SK-N-SH (cell line): ENCODE measurements at regions not wholly inside any gene's neighbourhood (a gene's known extent, or its start where the extent isn't known, plus 50 kb on each side); places are given as distances from the start of the nearest gene placed in this dataset.

Experiments
- CHD2 ChIP-seq: fragments of 150-350 bp; IDR thresholded peaks from 2 replicates; pipeline ENCODE4 v1.6.1; 2018; ENCODE audit warnings: low read length; ENCODE audit not compliant: partially characterized antibody
- EP300 ChIP-seq, 2 experiments: IDR thresholded peaks; 2 replicates each; pipeline versions ENCODE4 v1.4.0 to v1.6.1; 2012; ENCODE audit warnings: borderline replicate concordance in 1 of 2, low read depth in 1 of 2, low read length in 1 of 2
- FOXM1 ChIP-seq: IDR thresholded peaks from 2 replicates; pipeline ENCODE4 v1.4.0; 2012; ENCODE audit warnings: low read depth, mild to moderate bottlenecking
- JUND ChIP-seq: IDR thresholded peaks from 2 replicates; pipeline ENCODE4 v1.4.0; 2012
- POLR2AphosphoS5 ChIP-seq: IDR thresholded peaks from 2 replicates; pipeline ENCODE4 v1.6.1; 2012; ENCODE audit warnings: low read depth, low read length
- RCOR1 ChIP-seq: fragments of 150-350 bp; IDR thresholded peaks from 2 replicates; pipeline ENCODE4 v1.6.1; 2017; ENCODE audit warnings: antibody characterized with exemption, low read length
- RFX5 ChIP-seq: IDR thresholded peaks from 2 replicates; pipeline ENCODE4 v1.6.1; 2012; ENCODE audit warnings: mild to moderate bottlenecking, improper control_type of control experiment, low read length
- TEAD4 ChIP-seq: IDR thresholded peaks from 2 replicates; pipeline ENCODE4 v1.4.0; 2012; ENCODE audit warnings: mild to moderate bottlenecking, borderline replicate concordance; ENCODE audit not compliant: insufficient read depth
- TF ChIP-seq, protein P1 (sequence below): fragments of 200-600 bp; sonication (generic); IDR thresholded peaks from 2 replicates; pipeline ENCODE4 v1.6.1; 2017; ENCODE audit warnings: antibody characterized with exemption, mild to moderate bottlenecking, moderate library complexity
- TF ChIP-seq, protein P2 (sequence below): fragments of 150-350 bp; IDR thresholded peaks from 2 replicates; pipeline ENCODE4 v1.6.1; 2016; ENCODE audit warnings: mild to moderate bottlenecking, low read depth, low read length
- TF ChIP-seq, protein P3 (sequence below): IDR thresholded peaks from 2 replicates; pipeline ENCODE4 v1.4.0; 2012; ENCODE audit warnings: low read depth, borderline replicate concordance

- no peak for TF ChIP-seq POLR2AphosphoS5
- TF ChIP-seq TEAD4 = no peak
- no peak for TF ChIP-seq FOXM1
- no peak for TF ChIP-seq EP300 (IDR thresholded peaks at IDR 0.05; ENCODE audit: borderline replicate concordance in 1 of 2, low read depth in 1 of 2, low read length in 1 of 2)
- TF ChIP-seq, protein P1, sequence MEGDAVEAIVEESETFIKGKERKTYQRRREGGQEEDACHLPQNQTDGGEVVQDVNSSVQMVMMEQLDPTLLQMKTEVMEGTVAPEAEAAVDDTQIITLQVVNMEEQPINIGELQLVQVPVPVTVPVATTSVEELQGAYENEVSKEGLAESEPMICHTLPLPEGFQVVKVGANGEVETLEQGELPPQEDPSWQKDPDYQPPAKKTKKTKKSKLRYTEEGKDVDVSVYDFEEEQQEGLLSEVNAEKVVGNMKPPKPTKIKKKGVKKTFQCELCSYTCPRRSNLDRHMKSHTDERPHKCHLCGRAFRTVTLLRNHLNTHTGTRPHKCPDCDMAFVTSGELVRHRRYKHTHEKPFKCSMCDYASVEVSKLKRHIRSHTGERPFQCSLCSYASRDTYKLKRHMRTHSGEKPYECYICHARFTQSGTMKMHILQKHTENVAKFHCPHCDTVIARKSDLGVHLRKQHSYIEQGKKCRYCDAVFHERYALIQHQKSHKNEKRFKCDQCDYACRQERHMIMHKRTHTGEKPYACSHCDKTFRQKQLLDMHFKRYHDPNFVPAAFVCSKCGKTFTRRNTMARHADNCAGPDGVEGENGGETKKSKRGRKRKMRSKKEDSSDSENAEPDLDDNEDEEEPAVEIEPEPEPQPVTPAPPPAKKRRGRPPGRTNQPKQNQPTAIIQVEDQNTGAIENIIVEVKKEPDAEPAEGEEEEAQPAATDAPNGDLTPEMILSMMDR = no peak
- TF ChIP-seq RCOR1 = no peak
- TF ChIP-seq, protein P2, sequence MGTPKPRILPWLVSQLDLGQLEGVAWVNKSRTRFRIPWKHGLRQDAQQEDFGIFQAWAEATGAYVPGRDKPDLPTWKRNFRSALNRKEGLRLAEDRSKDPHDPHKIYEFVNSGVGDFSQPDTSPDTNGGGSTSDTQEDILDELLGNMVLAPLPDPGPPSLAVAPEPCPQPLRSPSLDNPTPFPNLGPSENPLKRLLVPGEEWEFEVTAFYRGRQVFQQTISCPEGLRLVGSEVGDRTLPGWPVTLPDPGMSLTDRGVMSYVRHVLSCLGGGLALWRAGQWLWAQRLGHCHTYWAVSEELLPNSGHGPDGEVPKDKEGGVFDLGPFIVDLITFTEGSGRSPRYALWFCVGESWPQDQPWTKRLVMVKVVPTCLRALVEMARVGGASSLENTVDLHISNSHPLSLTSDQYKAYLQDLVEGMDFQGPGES = no peak
- TF ChIP-seq JUND = no peak
- TF ChIP-seq, protein P3, sequence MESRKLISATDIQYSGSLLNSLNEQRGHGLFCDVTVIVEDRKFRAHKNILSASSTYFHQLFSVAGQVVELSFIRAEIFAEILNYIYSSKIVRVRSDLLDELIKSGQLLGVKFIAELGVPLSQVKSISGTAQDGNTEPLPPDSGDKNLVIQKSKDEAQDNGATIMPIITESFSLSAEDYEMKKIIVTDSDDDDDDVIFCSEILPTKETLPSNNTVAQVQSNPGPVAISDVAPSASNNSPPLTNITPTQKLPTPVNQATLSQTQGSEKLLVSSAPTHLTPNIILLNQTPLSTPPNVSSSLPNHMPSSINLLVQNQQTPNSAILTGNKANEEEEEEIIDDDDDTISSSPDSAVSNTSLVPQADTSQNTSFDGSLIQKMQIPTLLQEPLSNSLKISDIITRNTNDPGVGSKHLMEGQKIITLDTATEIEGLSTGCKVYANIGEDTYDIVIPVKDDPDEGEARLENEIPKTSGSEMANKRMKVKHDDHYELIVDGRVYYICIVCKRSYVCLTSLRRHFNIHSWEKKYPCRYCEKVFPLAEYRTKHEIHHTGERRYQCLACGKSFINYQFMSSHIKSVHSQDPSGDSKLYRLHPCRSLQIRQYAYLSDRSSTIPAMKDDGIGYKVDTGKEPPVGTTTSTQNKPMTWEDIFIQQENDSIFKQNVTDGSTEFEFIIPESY = no peak
- TF ChIP-seq RFX5 = no peak
- no peak for TF ChIP-seq CHD2
Measured at GRCh38 chr12:107631715-107632114, 53.9 kb upstream of the PWP1 start.
